ENCODE measurements at regions not wholly inside any gene's neighbourhood (a gene's known extent, or its start where the extent isn't known, plus 50 kb on each side); places are given as distances from the start of the nearest gene placed in this dataset.

DNA sequence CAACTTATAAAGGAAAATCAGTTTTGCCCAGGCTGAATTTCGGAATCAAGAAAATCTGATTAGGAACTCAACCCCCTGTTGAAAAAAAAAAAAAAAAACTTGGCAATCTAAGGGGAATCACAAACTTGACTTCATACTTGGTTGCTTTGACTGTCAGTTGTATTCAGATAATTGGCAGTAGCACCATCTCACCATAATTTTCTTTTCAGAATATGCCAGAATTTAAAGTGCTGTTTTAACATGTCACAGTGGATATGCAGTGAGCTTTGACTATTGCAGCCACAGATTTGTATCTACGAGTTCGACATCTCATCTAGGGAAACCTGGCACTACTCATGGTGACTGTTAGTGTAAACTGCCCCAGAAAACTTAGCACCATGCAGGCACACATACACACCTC, 761.4 kb upstream of the KLHL29 start:
- no peaks in the 10 kb centered on the region for H3K36me3 ChIP-seq (ENCODE audit: control insufficient read depth, low read length)
- H3K4me3 ChIP-seq (ENCODE audit: low read length): no peak overlapping the region
- H3K27me3 ChIP-seq (ENCODE audit: control insufficient read depth, low read length): no peaks in the 10 kb centered on the region
- TF ChIP-seq, protein P1, sequence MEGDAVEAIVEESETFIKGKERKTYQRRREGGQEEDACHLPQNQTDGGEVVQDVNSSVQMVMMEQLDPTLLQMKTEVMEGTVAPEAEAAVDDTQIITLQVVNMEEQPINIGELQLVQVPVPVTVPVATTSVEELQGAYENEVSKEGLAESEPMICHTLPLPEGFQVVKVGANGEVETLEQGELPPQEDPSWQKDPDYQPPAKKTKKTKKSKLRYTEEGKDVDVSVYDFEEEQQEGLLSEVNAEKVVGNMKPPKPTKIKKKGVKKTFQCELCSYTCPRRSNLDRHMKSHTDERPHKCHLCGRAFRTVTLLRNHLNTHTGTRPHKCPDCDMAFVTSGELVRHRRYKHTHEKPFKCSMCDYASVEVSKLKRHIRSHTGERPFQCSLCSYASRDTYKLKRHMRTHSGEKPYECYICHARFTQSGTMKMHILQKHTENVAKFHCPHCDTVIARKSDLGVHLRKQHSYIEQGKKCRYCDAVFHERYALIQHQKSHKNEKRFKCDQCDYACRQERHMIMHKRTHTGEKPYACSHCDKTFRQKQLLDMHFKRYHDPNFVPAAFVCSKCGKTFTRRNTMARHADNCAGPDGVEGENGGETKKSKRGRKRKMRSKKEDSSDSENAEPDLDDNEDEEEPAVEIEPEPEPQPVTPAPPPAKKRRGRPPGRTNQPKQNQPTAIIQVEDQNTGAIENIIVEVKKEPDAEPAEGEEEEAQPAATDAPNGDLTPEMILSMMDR (IDR thresholded peaks at IDR 0.05; ENCODE audit: low read depth, low read length, poor library complexity, severe bottlenecking): no peak
- no peak for TF ChIP-seq EZH2phosphoT487 (IDR thresholded peaks at IDR 0.05; ENCODE audit: borderline replicate concordance, low read length)
- no peaks in the 10 kb centered on the region for H3K9me2 ChIP-seq (replicated peaks; ENCODE audit: control insufficient read depth, low read length)
- no peak overlapping the region for H3K27ac ChIP-seq (ENCODE audit: low read depth, low read length)
- no peaks in the 10 kb centered on the region for H3K9me3 ChIP-seq (ENCODE audit: control insufficient read depth, insufficient read depth, low read length)
- no peaks in the 10 kb centered on the region for H3F3A ChIP-seq (ENCODE audit: control insufficient read depth, insufficient read depth)
- H4K20me1 ChIP-seq (ENCODE audit: control insufficient read depth, insufficient read depth, low read depth, low read length): no peaks in the 10 kb centered on the region
- H3K4me2 ChIP-seq (ENCODE audit: low read length): no peak overlapping the region
- H3K79me2 ChIP-seq (ENCODE audit: control insufficient read depth, low read length): no peaks in the 10 kb centered on the region
- no peaks in the 10 kb centered on the region for H3K4me1 ChIP-seq (ENCODE audit: control insufficient read depth, low read length)

GRCh38 chr2:22626621-22627020, 758.4 kb upstream of the KLHL29 start:
- H3K79me2 ChIP-seq (ENCODE audit: control insufficient read depth, low read length): no peaks in the 10 kb centered on the region
- H3K4me2 ChIP-seq (ENCODE audit: low read length): no peak overlapping the region
- H3K36me3 ChIP-seq (ENCODE audit: control insufficient read depth, low read length): no peaks in the 10 kb centered on the region
- H3F3A ChIP-seq (ENCODE audit: control insufficient read depth, insufficient read depth): no peaks in the 10 kb centered on the region
- H3K4me3 ChIP-seq (ENCODE audit: low read length): no peak overlapping the region
- no peaks in the 10 kb centered on the region for H3K9me2 ChIP-seq (replicated peaks; ENCODE audit: control insufficient read depth, low read length)
- TF ChIP-seq, protein P1 (IDR thresholded peaks at IDR 0.05; ENCODE audit: low read depth, low read length, poor library complexity, severe bottlenecking): no peak
- TF ChIP-seq EZH2phosphoT487 (IDR thresholded peaks at IDR 0.05; ENCODE audit: borderline replicate concordance, low read length): no peak
- no peaks in the 10 kb centered on the region for H3K9me3 ChIP-seq (ENCODE audit: control insufficient read depth, insufficient read depth, low read length)
- no peaks in the 10 kb centered on the region for H3K27me3 ChIP-seq (ENCODE audit: control insufficient read depth, low read length)
- H3K4me1 ChIP-seq (ENCODE audit: control insufficient read depth, low read length): no peaks in the 10 kb centered on the region
- no peak overlapping the region for H3K27ac ChIP-seq (ENCODE audit: low read depth, low read length)
- H4K20me1 ChIP-seq (ENCODE audit: control insufficient read depth, insufficient read depth, low read depth, low read length): no peaks in the 10 kb centered on the region

GRCh38 chr2:22628221-22628620, 756.8 kb upstream of the KLHL29 start:
- Histone ChIP-seq H3K4me3 (ENCODE audit: low read length) (no peak overlapping the region), H3K4me1 (ENCODE audit: control insufficient read depth, low read length) (no peaks in the 10 kb centered on the region), H3K79me2 (ENCODE audit: control insufficient read depth, low read length) (no peaks in the 10 kb centered on the region), H3K27ac (ENCODE audit: low read depth, low read length) (no peak overlapping the region), H3K36me3 (ENCODE audit: control insufficient read depth, low read length) (no peaks in the 10 kb centered on the region), H3F3A (ENCODE audit: control insufficient read depth, insufficient read depth) (no peaks in the 10 kb centered on the region), H3K9me3 (ENCODE audit: control insufficient read depth, insufficient read depth, low read length) (no peaks in the 10 kb centered on the region), H3K4me2 (ENCODE audit: low read length) (no peak overlapping the region), H4K20me1 (ENCODE audit: control insufficient read depth, insufficient read depth, low read depth, low read length) (no peaks in the 10 kb centered on the region), H3K9me2 (replicated peaks; ENCODE audit: control insufficient read depth, low read length) (no peaks in the 10 kb centered on the region), H3K27me3 (ENCODE audit: control insufficient read depth, low read length) (no peaks in the 10 kb centered on the region)
- no peak for TF ChIP-seq EZH2phosphoT487 (IDR thresholded peaks at IDR 0.05; ENCODE audit: borderline replicate concordance, low read length)
- TF ChIP-seq, protein P1 (IDR thresholded peaks at IDR 0.05; ENCODE audit: low read depth, low read length, poor library complexity, severe bottlenecking): no peak

GRCh38 chr2:22628906-22629305, 756.1 kb upstream of the KLHL29 start:
- Histone ChIP-seq H3K4me1 (ENCODE audit: control insufficient read depth, low read length) (no peaks in the 10 kb centered on the region), H3K27me3 (ENCODE audit: control insufficient read depth, low read length) (no peaks in the 10 kb centered on the region), H3K9me2 (replicated peaks; ENCODE audit: control insufficient read depth, low read length) (no peaks in the 10 kb centered on the region), H3K27ac (ENCODE audit: low read depth, low read length) (no peak overlapping the region), H3K4me3 (ENCODE audit: low read length) (no peak overlapping the region), H3K79me2 (ENCODE audit: control insufficient read depth, low read length) (no peaks in the 10 kb centered on the region), H4K20me1 (ENCODE audit: control insufficient read depth, insufficient read depth, low read depth, low read length) (no peaks in the 10 kb centered on the region), H3F3A (ENCODE audit: control insufficient read depth, insufficient read depth) (no peaks in the 10 kb centered on the region), H3K9me3 (ENCODE audit: control insufficient read depth, insufficient read depth, low read length) (no peaks in the 10 kb centered on the region), H3K4me2 (ENCODE audit: low read length) (no peak overlapping the region), H3K36me3 (ENCODE audit: control insufficient read depth, low read length) (no peaks in the 10 kb centered on the region)
- TF ChIP-seq, protein P1 (IDR thresholded peaks at IDR 0.05; ENCODE audit: low read depth, low read length, poor library complexity, severe bottlenecking): no peak
- no peak for TF ChIP-seq EZH2phosphoT487 (IDR thresholded peaks at IDR 0.05; ENCODE audit: borderline replicate concordance, low read length)
